Gastrocnemius medialis (tissue), 4 donors: ENCODE measurements at regions not wholly inside any gene's neighbourhood (a gene's known extent, or its start where the extent isn't known, plus 50 kb on each side); places are given as distances from the start of the nearest gene placed in this dataset.

Experiments used
- ATAC-seq, 2 donors: fragments of 150-250 bp; one replicate each; pipeline ENCODE4 v1.9.1; 2016
- DNase-seq, 2 donors: peaks; one replicate each; pipeline ENCODE4 v3.0.0-alpha.2; 2019
- H3K27ac ChIP-seq, 4 donors: fragments of 200-600 bp; sonication (generic); 1 replicate in 1 of 4; 2 replicates in 3 of 4; pipeline ENCODE4 v1.5.1; 2016 to 2018; ENCODE audit warnings: mild to moderate bottlenecking in 2 of 4, moderate library complexity in 1 of 4
- H3K27me3 ChIP-seq, 3 donors: fragments of 200-600 bp; sonication (generic) in 2 of 3; 1 replicate in 1 of 3; 2 replicates in 2 of 3; pipeline versions ENCODE4 v1.5.1 to v1.6.0; 2016 to 2019; ENCODE audit warnings: mild to moderate bottlenecking in 1 of 3, moderate library complexity in 1 of 3
- H3K36me3 ChIP-seq, 2 donors: fragments of 200-600 bp; sonication (generic) in 1 of 2; one replicate each; pipeline ENCODE4 v1.5.1; 2017 to 2018
- H3K4me1 ChIP-seq, 2 donors: fragments of 200-600 bp; sonication (generic) in 1 of 2; one replicate each; pipeline ENCODE4 v1.5.1; 2016 to 2017; ENCODE audit warnings: mild to moderate bottlenecking in 2 of 2
- H3K4me3 ChIP-seq, 4 donors: fragments of 200-600 bp; sonication (generic) in 3 of 4; 1 replicate in 1 of 4; 2 replicates in 3 of 4; pipeline ENCODE4 v1.5.1; 2016 to 2019; ENCODE audit warnings: mild to moderate bottlenecking in 2 of 4
- H3K9me3 ChIP-seq, 3 donors: fragments of 200-600 bp; sonication (generic) in 2 of 3; 1 replicate in 1 of 3; 2 replicates in 2 of 3; pipeline ENCODE4 v1.5.1; 2016 to 2019
- POLR2A ChIP-seq, 2 donors: fragments of 450-650 bp; IDR thresholded peaks; one replicate each; pipeline ENCODE4 v1.6.1; 2017; ENCODE audit warnings: antibody characterized with exemption in 2 of 2, mild to moderate bottlenecking in 2 of 2, moderate library complexity in 2 of 2
- in situ Hi-C, 4 donors: fragments of 200-750 bp; cut with MboI; loops; one replicate each; pipeline versions ENCODE4 v1.15.0 to v1.8.0; 2017; ENCODE audit warnings: low sequenced_read_pairs in 4 of 4
- intact Hi-C: fragments of 100-400 bp; cut with DNase I; formaldehyde crosslinking; loops from one replicate; pipeline ENCODE4 v1.15.1; 2023; ENCODE audit warnings: low total_unique reads
- TF ChIP-seq, protein P1 (sequence below), 5 experiments: fragments of 450-650 bp in 3 of 5; fragments of 200-600 bp in 2 of 5; sonication (generic) in 2 of 5; IDR thresholded peaks in 4 of 5; conservative IDR thresholded peaks in 1 of 5; 1 replicate in 4 of 5; 2 replicates in 1 of 5; pipeline ENCODE4 v1.5.1; 2016 to 2019; ENCODE audit warnings: antibody characterized with exemption in 5 of 5, mild to moderate bottlenecking in 3 of 5, moderate library complexity in 3 of 5

DNA sequence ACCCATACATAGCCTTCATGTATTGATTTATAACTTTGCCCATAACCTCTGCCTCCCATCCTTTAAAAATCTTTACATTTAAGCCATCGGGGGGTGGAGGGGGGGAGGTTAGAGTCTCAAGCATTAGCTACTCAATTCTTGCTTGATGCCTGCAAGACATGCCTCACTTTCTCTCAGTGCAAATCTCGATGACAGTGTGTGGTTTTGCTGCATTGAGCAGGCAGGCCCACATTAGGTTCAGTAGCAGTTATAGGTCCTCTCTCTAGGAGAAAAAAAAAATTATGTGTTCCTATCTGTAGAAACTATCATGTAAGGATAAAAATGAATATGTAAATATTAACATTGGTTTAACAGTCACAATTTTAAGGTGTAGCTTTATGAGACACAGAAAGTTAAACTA lies 314.0 kb upstream of the ANO3 start:
- in situ Hi-C loops, result no loop called here
- Histone ChIP-seq H3K27me3 (no peaks in the 10 kb centered on the region), H3K9me3 (no peaks in the 10 kb centered on the region), H3K4me3 (no peak overlapping the region), H3K27ac (no peak overlapping the region), H3K4me1 (no peaks in the 10 kb centered on the region), H3K36me3 (no peaks in the 10 kb centered on the region)
- DNase-seq (no peak), ATAC-seq (no peak)
- intact Hi-C loops, result no loop called here
- TF ChIP-seq POLR2A (IDR thresholded peaks at IDR 0.05), result no peak
- TF ChIP-seq, protein P1, sequence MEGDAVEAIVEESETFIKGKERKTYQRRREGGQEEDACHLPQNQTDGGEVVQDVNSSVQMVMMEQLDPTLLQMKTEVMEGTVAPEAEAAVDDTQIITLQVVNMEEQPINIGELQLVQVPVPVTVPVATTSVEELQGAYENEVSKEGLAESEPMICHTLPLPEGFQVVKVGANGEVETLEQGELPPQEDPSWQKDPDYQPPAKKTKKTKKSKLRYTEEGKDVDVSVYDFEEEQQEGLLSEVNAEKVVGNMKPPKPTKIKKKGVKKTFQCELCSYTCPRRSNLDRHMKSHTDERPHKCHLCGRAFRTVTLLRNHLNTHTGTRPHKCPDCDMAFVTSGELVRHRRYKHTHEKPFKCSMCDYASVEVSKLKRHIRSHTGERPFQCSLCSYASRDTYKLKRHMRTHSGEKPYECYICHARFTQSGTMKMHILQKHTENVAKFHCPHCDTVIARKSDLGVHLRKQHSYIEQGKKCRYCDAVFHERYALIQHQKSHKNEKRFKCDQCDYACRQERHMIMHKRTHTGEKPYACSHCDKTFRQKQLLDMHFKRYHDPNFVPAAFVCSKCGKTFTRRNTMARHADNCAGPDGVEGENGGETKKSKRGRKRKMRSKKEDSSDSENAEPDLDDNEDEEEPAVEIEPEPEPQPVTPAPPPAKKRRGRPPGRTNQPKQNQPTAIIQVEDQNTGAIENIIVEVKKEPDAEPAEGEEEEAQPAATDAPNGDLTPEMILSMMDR (IDR thresholded peaks at IDR 0.05 in 4 of 5, conservative IDR thresholded peaks at IDR 0.05 in 1 of 5), result no peak

DNA sequence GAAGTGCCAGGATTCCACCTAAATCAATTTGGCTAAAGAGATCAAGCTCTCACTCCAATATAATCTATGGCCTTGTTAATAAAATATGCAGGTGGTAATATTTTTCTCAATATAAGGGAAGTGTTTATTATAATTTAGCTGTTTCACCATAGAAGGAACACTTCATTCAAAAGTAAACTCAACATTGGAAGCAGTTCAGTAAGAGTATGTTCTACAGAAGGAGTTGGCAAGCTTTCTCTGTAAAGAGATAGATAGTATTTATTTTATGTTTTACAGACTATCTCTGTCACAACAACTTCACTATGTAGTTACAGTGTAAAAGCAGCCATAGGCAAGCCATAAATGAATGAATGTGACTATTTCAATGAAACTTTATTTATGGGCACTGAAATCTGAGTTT lies 313.6 kb upstream of the ANO3 start:
- H3K27ac ChIP-seq, result no peak overlapping the region
- TF ChIP-seq, protein P1 (IDR thresholded peaks at IDR 0.05 in 4 of 5, conservative IDR thresholded peaks at IDR 0.05 in 1 of 5), result no peak
- no peak for TF ChIP-seq POLR2A (IDR thresholded peaks at IDR 0.05)
- no peak for ATAC-seq
- H3K9me3 ChIP-seq, result no peaks in the 10 kb centered on the region
- H3K4me3 ChIP-seq, result no peak overlapping the region
- intact Hi-C loops (no loop called here), in situ Hi-C loops (no loop called here)
- no peaks in the 10 kb centered on the region for H3K4me1 ChIP-seq
- no peaks in the 10 kb centered on the region for H3K36me3 ChIP-seq
- no peaks in the 10 kb centered on the region for H3K27me3 ChIP-seq
- DNase-seq, result no peak

DNA sequence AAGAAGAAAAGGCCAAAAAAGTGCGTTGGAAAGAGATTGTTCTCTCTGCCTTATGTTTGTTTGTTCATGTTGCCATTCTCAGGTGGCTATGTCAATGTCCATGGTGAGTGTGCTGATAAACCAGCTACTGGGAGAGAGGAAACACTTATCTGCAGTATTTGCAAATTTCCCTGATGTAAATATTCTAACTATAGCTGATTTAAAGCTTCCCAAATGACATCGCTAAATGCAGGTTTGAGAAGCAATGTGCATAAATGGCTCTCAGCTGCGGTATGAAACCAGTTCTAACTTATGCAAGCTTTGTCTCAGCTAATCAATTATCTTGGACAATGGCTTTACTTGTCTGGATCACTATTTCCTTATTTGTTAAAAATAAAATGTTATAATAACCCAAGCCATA lies 312.5 kb upstream of the ANO3 start:
- Histone ChIP-seq H3K4me3 (no peak overlapping the region), H3K4me1 (no peaks in the 10 kb centered on the region), H3K27me3 (no peaks in the 10 kb centered on the region), H3K27ac (no peak overlapping the region), H3K36me3 (no peaks in the 10 kb centered on the region), H3K9me3 (no peaks in the 10 kb centered on the region)
- no peak for ATAC-seq
- intact Hi-C loops (no loop called here), in situ Hi-C loops (no loop called here)
- no peak for DNase-seq
- TF ChIP-seq, protein P1 (IDR thresholded peaks at IDR 0.05 in 4 of 5, conservative IDR thresholded peaks at IDR 0.05 in 1 of 5), result no peak
- no peak for TF ChIP-seq POLR2A (IDR thresholded peaks at IDR 0.05)

DNA sequence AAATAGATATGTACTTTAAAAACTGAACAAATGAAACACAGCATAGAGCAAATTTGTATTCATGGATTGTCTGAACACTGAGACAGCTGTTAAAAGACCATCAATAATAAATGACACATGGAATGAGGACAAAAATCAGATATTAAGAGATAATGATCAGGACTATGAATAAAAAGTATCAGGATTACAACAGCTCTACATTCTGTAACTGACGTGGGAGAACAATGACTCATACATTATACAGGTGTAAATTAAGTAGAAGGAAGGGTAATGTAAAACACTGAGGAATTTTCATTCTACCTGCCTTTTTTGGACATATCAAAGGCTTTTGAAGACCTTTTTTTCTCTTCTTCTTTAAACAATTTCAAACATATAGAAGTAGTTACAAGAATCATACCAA lies 310.9 kb upstream of the ANO3 start:
- ATAC-seq (no peak), DNase-seq (no peak)
- no peak overlapping the region for H3K27ac ChIP-seq
- no peaks in the 10 kb centered on the region for H3K4me1 ChIP-seq
- H3K36me3 ChIP-seq, result no peaks in the 10 kb centered on the region
- H3K9me3 ChIP-seq, result no peaks in the 10 kb centered on the region
- TF ChIP-seq POLR2A (IDR thresholded peaks at IDR 0.05), result no peak
- TF ChIP-seq, protein P1 (IDR thresholded peaks at IDR 0.05 in 4 of 5, conservative IDR thresholded peaks at IDR 0.05 in 1 of 5), result no peak
- H3K4me3 ChIP-seq, result no peak overlapping the region
- in situ Hi-C loops (no loop called here), intact Hi-C loops (no loop called here)
- no peaks in the 10 kb centered on the region for H3K27me3 ChIP-seq

DNA sequence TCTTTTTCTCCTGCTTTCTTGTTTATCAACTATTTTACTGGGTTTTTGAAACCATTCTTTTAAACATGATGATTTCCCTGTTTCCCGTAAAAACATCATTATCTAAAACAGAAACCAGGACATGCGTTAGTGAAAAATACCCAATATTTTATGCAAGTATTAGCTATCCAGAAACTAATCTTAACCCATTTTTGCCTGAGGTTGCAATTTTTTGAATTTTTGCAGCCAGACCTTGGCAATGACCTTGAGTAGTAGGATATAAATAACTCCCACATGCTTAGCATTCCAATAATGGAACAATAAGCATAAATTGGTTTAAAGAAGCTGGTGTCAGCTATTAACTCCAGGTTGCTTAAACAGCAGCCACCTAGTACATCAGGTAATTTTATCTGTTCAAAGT lies 308.9 kb upstream of the ANO3 start:
- Histone ChIP-seq H3K4me3 (no peak overlapping the region), H3K4me1 (no peaks in the 10 kb centered on the region), H3K27me3 (no peaks in the 10 kb centered on the region), H3K36me3 (no peaks in the 10 kb centered on the region), H3K27ac (no peak overlapping the region), H3K9me3 (no peaks in the 10 kb centered on the region)
- intact Hi-C loops, result no loop called here
- DNase-seq (no peak), ATAC-seq (no peak)
- in situ Hi-C loops, result no loop called here
- no peak for TF ChIP-seq POLR2A (IDR thresholded peaks at IDR 0.05)
- TF ChIP-seq, protein P1 (IDR thresholded peaks at IDR 0.05 in 4 of 5, conservative IDR thresholded peaks at IDR 0.05 in 1 of 5), result no peak
